ENCODE measurements at regions not wholly inside any gene's neighbourhood (a gene's known extent, or its start where the extent isn't known, plus 50 kb on each side); places are given as distances from the start of the nearest gene placed in this dataset.
A peak's percentile ranks its signal among the peaks of the same experiment; 100 is the strongest.

GRCh38 chr2:186036862-186037449 is 298.4 kb downstream of the FSIP2 start:
- TF ChIP-seq, protein P1, sequence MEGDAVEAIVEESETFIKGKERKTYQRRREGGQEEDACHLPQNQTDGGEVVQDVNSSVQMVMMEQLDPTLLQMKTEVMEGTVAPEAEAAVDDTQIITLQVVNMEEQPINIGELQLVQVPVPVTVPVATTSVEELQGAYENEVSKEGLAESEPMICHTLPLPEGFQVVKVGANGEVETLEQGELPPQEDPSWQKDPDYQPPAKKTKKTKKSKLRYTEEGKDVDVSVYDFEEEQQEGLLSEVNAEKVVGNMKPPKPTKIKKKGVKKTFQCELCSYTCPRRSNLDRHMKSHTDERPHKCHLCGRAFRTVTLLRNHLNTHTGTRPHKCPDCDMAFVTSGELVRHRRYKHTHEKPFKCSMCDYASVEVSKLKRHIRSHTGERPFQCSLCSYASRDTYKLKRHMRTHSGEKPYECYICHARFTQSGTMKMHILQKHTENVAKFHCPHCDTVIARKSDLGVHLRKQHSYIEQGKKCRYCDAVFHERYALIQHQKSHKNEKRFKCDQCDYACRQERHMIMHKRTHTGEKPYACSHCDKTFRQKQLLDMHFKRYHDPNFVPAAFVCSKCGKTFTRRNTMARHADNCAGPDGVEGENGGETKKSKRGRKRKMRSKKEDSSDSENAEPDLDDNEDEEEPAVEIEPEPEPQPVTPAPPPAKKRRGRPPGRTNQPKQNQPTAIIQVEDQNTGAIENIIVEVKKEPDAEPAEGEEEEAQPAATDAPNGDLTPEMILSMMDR (conservative IDR thresholded peaks at IDR 0.05; ENCODE audit: control insufficient read depth, insufficient read depth, low read depth, low read length), result no peak
- no peak overlapping the region for H3K4me3 ChIP-seq (ENCODE audit: control insufficient read depth, low read depth, low read length)
- DNase-seq (ENCODE audit: low read depth), result no peak

DNA sequence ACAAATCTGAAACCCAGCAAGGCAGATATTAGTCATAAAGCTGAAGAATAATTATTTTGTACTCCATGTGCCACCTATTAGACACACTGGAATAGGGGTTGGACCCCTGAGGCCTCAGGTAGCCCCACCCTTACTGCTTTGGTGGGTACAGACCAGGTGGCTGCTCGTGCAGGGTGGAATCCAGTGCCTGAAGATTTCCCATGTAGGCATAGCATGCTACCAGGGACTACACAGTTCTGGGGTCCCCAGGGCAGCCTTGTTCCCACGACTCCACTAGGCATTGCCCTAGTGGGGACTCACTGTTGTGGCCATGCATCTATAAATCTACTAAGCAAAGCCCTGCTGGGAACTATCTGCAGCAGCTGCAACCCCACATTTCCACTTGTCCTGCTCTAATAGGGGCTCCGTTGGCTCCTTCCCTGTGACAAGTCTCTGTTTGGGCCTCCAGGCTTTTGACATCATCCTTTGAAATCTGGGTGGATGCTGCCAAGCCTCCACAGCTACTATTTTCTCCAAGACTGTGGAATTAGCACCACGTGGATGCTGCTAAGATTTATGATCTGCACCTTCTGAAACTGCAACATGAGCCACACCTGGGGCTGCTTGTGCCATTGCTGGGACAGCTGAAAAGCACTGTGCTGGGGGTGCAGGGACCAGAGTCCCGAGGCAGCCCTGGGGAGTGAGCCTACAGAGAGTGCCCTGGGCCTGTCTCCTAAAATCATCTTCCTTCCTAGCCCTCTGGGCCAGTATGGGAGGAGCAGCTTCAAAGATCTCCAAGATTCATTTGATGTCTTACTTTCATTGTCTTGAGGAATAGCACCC is 303.8 kb downstream of the FSIP2 start:
- TF ChIP-seq, protein P1 (conservative IDR thresholded peaks at IDR 0.05; ENCODE audit: control insufficient read depth, insufficient read depth, low read depth, low read length), result no peak
- DNase-seq (ENCODE audit: low read depth), result no peak
- no peak overlapping the region for H3K4me3 ChIP-seq (ENCODE audit: control insufficient read depth, low read depth, low read length)

DNA sequence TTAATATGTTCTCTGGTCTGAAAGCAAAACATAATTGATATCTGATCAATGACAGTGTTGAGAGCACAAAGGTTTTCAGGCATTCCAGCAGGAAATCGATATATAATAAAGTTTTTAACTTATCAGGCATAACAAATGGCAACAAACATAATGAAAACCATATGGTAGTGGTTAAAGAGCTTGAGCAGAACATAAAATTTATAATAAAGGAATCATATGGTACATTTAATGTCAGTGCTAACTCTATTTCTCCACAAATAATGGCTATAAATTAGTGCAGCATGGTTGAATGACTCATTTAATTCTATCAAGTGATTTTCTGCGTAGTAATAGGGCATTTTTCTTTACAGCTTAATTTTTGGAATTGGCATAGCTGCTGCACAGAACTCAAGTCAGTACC is 306.2 kb downstream of the FSIP2 start:
- TF ChIP-seq, protein P1 (conservative IDR thresholded peaks at IDR 0.05; ENCODE audit: control insufficient read depth, insufficient read depth, low read depth, low read length), result no peak
- H3K4me3 ChIP-seq (ENCODE audit: control insufficient read depth, low read depth, low read length), result no peak overlapping the region
- peak; percentile 3 for DNase-seq (ENCODE audit: low read depth)

GRCh38 chr2:186052930-186053329 is 314.3 kb downstream of the FSIP2 start:
- no peak for DNase-seq (ENCODE audit: low read depth)
- TF ChIP-seq, protein P1 (conservative IDR thresholded peaks at IDR 0.05; ENCODE audit: control insufficient read depth, insufficient read depth, low read depth, low read length), result no peak
- no peak overlapping the region for H3K4me3 ChIP-seq (ENCODE audit: control insufficient read depth, low read depth, low read length)

- H3K4me3 ChIP-seq (ENCODE audit: control insufficient read depth, low read depth, low read length), result no peak overlapping the region
- no peak for DNase-seq (ENCODE audit: low read depth)
- TF ChIP-seq, protein P1 (conservative IDR thresholded peaks at IDR 0.05; ENCODE audit: control insufficient read depth, insufficient read depth, low read depth, low read length), result no peak
Measured at GRCh38 chr2:186058614-186059013, 320.0 kb downstream of the FSIP2 start.

DNA sequence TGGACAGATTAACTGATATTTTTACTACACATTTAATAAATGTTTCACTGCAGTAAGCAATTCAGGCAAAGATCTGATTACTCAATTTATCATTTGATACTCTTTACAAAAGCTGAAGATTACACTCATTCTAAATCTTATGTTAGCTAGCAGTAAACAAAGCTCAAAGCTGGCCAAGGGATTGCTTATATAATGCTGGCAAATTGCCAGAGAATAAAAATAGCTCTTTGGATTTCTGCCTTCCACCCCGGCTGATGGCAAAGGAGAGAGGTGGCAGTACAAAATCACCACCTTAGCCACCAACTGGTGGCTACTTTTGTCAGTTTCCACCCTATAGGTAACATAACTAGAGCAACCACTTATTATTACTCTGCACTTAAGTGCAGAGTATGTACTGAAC is 320.5 kb downstream of the FSIP2 start:
- DNase-seq (ENCODE audit: low read depth), result peak; percentile 6
- TF ChIP-seq, protein P1 (conservative IDR thresholded peaks at IDR 0.05; ENCODE audit: control insufficient read depth, insufficient read depth, low read depth, low read length), result no peak
- no peak overlapping the region for H3K4me3 ChIP-seq (ENCODE audit: control insufficient read depth, low read depth, low read length)
